Endodermal cell (in vitro differentiated cells): ENCODE measurements at regions not wholly inside any gene's neighbourhood (a gene's known extent, or its start where the extent isn't known, plus 50 kb on each side); places are given as distances from the start of the nearest gene placed in this dataset.

Experiments used
- DNase-seq: peaks from one replicate; pipeline ENCODE4 v3.0.0-alpha.2; 2017
- H3K27ac ChIP-seq: 2 replicates; pipeline ENCODE4 v1.5.1; 2013; ENCODE audit warnings: mild to moderate bottlenecking, low read depth, low read length, moderate library complexity
- H3K27me3 ChIP-seq: 2 replicates; pipeline ENCODE4 v1.6.1; 2013; ENCODE audit warnings: mild to moderate bottlenecking, low read length, moderate library complexity; ENCODE audit not compliant: insufficient read depth, control insufficient read depth, poor library complexity, severe bottlenecking
- H3K36me3 ChIP-seq: 2 replicates; pipeline ENCODE4 v1.7.0; 2013; ENCODE audit warnings: mild to moderate bottlenecking, low read length, moderate library complexity; ENCODE audit not compliant: control insufficient read depth, insufficient read depth
- H3K4me1 ChIP-seq: one replicate; pipeline ENCODE4 v1.7.0; 2013; ENCODE audit warnings: low read length; ENCODE audit not compliant: control insufficient read depth, insufficient read depth
- H3K4me3 ChIP-seq: 2 replicates; pipeline ENCODE4 v1.5.1; 2013; ENCODE audit warnings: mild to moderate bottlenecking, low read length, moderate library complexity
- H3K9ac ChIP-seq: 2 replicates; pipeline ENCODE4 v1.6.1; 2013; ENCODE audit warnings: mild to moderate bottlenecking, low read length, moderate library complexity; ENCODE audit not compliant: poor library complexity, severe bottlenecking; ENCODE audit errors: extremely low read depth
- H3K9me3 ChIP-seq: 2 replicates; pipeline ENCODE4 v1.6.1; 2013; ENCODE audit warnings: mild to moderate bottlenecking, low read length, moderate library complexity; ENCODE audit not compliant: control insufficient read depth
- H3K27ac Mint-ChIP-seq: 2 replicates; pipeline ENCODE4 v1.8.0; 2020; ENCODE audit warnings: mixed read lengths
- H3K27me3 Mint-ChIP-seq: 2 replicates; pipeline ENCODE4 v1.8.0; 2021; ENCODE audit warnings: mild to moderate bottlenecking, mixed read lengths; ENCODE audit not compliant: insufficient read depth
- H3K36me3 Mint-ChIP-seq: 2 replicates; pipeline ENCODE4 v1.8.0; 2020; ENCODE audit warnings: low read depth, mixed read lengths
- H3K4me1 Mint-ChIP-seq: 2 replicates; pipeline ENCODE4 v1.8.0; 2020; ENCODE audit warnings: mixed read lengths
- H3K4me3 Mint-ChIP-seq: 2 replicates; pipeline ENCODE4 v1.8.0; 2020; ENCODE audit warnings: mild to moderate bottlenecking, moderate library complexity, mixed read lengths
- H3K9me3 Mint-ChIP-seq: 2 replicates; pipeline ENCODE4 v1.8.0; 2020; ENCODE audit warnings: mild to moderate bottlenecking, mixed read lengths
- WGBS, 2 experiments: methylation state at CpG; one replicate each; pipeline versions ENCODE4 v1.1.5 to v1.1.7; 2013; ENCODE audit warnings: missing lambda C conversion rate in 2 of 2, mixed read lengths in 1 of 2; ENCODE audit not compliant: insufficient coverage in 1 of 2, insufficient read length in 1 of 2; 5-methylcytosine and 5-hydroxymethylcytosine counted together
- TF ChIP-seq, protein P1 (sequence below): fragments of 200-600 bp; sonication (generic); conservative IDR thresholded peaks from 2 replicates; pipeline ENCODE4 v1.5.0; 2021; ENCODE audit warnings: antibody characterized with exemption, mild to moderate bottlenecking

DNA sequence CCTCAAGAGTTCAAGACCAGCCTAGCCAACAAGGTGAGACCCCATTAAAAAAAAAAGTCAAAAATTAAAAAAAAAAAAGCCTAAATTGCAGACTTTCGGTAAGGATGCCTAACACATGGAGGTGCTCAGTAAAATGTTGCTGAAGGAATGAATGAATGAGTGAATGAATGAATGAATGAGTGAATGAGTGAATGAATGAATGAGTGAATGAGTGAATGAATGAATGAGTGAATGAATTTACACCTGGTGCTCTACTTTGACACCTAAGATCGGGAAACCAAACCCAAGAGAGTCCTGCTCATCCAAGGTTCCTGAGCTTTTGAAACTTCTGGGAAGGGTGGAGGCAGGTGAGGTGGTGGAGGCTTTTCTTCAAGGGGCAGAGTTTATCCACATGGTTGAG is 112.2 kb upstream of the LHX1 start:
- Histone ChIP-seq H3K27ac (no peak overlapping the region), H3K4me3 (no peak overlapping the region), H3K9ac (no peak overlapping the region), H3K27me3 (no peaks in the 10 kb centered on the region), H3K36me3 (no peaks in the 10 kb centered on the region), H3K9me3 (no peaks in the 10 kb centered on the region), H3K4me1 (no peaks in the 10 kb centered on the region)
- no peak overlapping the region for H3K27ac Mint-ChIP-seq
- peaks cover 3% of the 10 kb centered on the region for H3K27me3 Mint-ChIP-seq
- no peaks in the 10 kb centered on the region for H3K36me3 Mint-ChIP-seq
- TF ChIP-seq, protein P1, sequence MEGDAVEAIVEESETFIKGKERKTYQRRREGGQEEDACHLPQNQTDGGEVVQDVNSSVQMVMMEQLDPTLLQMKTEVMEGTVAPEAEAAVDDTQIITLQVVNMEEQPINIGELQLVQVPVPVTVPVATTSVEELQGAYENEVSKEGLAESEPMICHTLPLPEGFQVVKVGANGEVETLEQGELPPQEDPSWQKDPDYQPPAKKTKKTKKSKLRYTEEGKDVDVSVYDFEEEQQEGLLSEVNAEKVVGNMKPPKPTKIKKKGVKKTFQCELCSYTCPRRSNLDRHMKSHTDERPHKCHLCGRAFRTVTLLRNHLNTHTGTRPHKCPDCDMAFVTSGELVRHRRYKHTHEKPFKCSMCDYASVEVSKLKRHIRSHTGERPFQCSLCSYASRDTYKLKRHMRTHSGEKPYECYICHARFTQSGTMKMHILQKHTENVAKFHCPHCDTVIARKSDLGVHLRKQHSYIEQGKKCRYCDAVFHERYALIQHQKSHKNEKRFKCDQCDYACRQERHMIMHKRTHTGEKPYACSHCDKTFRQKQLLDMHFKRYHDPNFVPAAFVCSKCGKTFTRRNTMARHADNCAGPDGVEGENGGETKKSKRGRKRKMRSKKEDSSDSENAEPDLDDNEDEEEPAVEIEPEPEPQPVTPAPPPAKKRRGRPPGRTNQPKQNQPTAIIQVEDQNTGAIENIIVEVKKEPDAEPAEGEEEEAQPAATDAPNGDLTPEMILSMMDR = no peak
- 92 to 94% methylated on average over 2 of the region's 2 CpGs for WGBS, 2 experiments
- H3K4me1 Mint-ChIP-seq = peaks cover 35% of the 10 kb centered on the region
- DNase-seq = no peak
- no peaks in the 10 kb centered on the region for H3K9me3 Mint-ChIP-seq
- no peak overlapping the region for H3K4me3 Mint-ChIP-seq

DNA sequence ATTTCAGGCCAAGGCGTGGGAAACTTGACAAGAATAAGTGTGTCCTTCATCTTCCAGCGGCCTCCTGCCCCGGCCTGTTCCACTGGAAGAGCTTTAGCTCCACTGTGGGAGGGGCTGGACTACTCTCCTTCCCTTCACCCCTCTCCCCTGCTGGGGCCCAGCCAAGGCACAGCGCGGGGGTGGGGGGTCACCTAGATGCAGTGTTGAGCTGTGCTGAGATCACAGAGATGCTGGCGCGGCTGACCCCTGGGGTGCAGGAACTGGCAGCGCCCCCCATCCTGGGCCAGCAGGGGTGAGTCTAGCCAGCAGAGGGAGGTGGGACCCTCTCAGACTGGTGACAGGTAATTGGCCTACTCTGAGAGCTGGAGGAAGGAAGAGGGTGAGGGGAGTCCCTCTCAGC is 111.8 kb upstream of the LHX1 start:
- 92 to 100% methylated on average over 3 to 8 of the region's 8 CpGs for WGBS, 2 experiments
- Mint-ChIP-seq H3K4me3 (no peak overlapping the region), H3K9me3 (no peaks in the 10 kb centered on the region), H3K36me3 (no peaks in the 10 kb centered on the region), H3K27me3 (peaks cover 3% of the 10 kb centered on the region), H3K27ac (no peak overlapping the region), H3K4me1 (peaks cover 34% of the 10 kb centered on the region)
- DNase-seq = no peak
- no peaks in the 10 kb centered on the region for H3K4me1 ChIP-seq
- no peaks in the 10 kb centered on the region for H3K9me3 ChIP-seq
- no peak overlapping the region for H3K4me3 ChIP-seq
- H3K27me3 ChIP-seq = no peaks in the 10 kb centered on the region
- no peak overlapping the region for H3K9ac ChIP-seq
- no peaks in the 10 kb centered on the region for H3K36me3 ChIP-seq
- H3K27ac ChIP-seq = no peak overlapping the region
- TF ChIP-seq, protein P1 = no peak

DNA sequence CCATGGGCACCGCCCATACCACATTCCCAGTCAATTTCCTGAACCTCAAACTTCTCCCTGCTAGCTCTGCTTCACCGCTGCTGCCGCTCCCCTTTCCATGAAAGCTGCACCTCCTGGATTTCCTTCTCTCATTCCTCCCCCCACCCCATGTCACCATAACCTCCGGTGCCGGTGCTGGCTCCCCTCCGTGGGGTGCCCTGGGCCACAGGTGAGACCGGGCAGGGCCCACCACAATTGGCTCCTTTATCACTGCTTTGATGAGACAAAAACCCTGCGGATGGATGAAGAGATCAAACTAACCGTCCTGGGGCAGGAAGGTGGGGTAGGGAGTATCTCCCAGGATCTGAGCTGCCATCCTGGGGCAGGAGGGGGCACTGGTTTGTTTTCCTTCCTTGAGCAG is 111.3 kb upstream of the LHX1 start:
- no peak overlapping the region for H3K4me3 Mint-ChIP-seq
- no peaks in the 10 kb centered on the region for H3K36me3 Mint-ChIP-seq
- WGBS, 2 experiments = 86 to 88% methylated on average over 5 to 9 of the region's 9 CpGs
- H3K4me1 Mint-ChIP-seq = peaks cover 29% of the 10 kb centered on the region
- Histone ChIP-seq H3K4me1 (no peaks in the 10 kb centered on the region), H3K36me3 (no peaks in the 10 kb centered on the region), H3K27me3 (no peaks in the 10 kb centered on the region), H3K27ac (no peak overlapping the region), H3K9ac (no peak overlapping the region), H3K9me3 (no peaks in the 10 kb centered on the region), H3K4me3 (no peak overlapping the region)
- no peak overlapping the region for H3K27ac Mint-ChIP-seq
- TF ChIP-seq, protein P1 = no peak
- DNase-seq = no peak
- no peaks in the 10 kb centered on the region for H3K9me3 Mint-ChIP-seq
- H3K27me3 Mint-ChIP-seq = peaks cover 3% of the 10 kb centered on the region
